Hepatocyte (in vitro differentiated cells): ENCODE measurements at regions not wholly inside any gene's neighbourhood (a gene's known extent, or its start where the extent isn't known, plus 50 kb on each side); places are given as distances from the start of the nearest gene placed in this dataset.

ENCODE experiments used
- CTCF ChIP-seq: fragments of 200-600 bp; sonication (generic); IDR thresholded peaks from 2 replicates; pipeline ENCODE4 v1.5.1; 2016; ENCODE audit warnings: antibody characterized with exemption, mild to moderate bottlenecking; ENCODE audit not compliant: poor library complexity
- EZH2 ChIP-seq: fragments of 200-600 bp; sonication (generic); IDR thresholded peaks from 2 replicates; pipeline ENCODE4 v1.6.1; 2016; ENCODE audit warnings: antibody characterized with exemption, mild to moderate bottlenecking, borderline replicate concordance
- EZH2phosphoT487 ChIP-seq: fragments of 200-600 bp; sonication (generic); IDR thresholded peaks from one replicate; pipeline ENCODE4 v1.6.1; 2018; ENCODE audit warnings: antibody characterized with exemption, mild to moderate bottlenecking, low read depth, moderate library complexity; ENCODE audit not compliant: unreplicated experiment, severe bottlenecking

- no peak for TF ChIP-seq CTCF
- no peak for TF ChIP-seq EZH2
- no peak for TF ChIP-seq EZH2phosphoT487
Measured at GRCh38 chr2:147739508-147739907, 105.3 kb upstream of the ACVR2A start.
